Retinal pigment epithelial cell (primary cell): ENCODE measurements at regions not wholly inside any gene's neighbourhood (a gene's known extent, or its start where the extent isn't known, plus 50 kb on each side); places are given as distances from the start of the nearest gene placed in this dataset.

ENCODE experiments used
- DNase-seq: peaks from one replicate; pipeline ENCODE4 v3.0.0-alpha.2; 2010; ENCODE audit warnings: low read depth
- H3K4me3 ChIP-seq: 2 replicates; pipeline ENCODE4 v1.5.1; 2011; ENCODE audit warnings: mild to moderate bottlenecking, low read length, control low read depth, moderate library complexity
- TF ChIP-seq, protein P1 (sequence below): conservative IDR thresholded peaks from 2 replicates; pipeline ENCODE4 v1.5.1; 2011; ENCODE audit warnings: low read depth, low read length, control low read depth, inconsistent platforms

DNA sequence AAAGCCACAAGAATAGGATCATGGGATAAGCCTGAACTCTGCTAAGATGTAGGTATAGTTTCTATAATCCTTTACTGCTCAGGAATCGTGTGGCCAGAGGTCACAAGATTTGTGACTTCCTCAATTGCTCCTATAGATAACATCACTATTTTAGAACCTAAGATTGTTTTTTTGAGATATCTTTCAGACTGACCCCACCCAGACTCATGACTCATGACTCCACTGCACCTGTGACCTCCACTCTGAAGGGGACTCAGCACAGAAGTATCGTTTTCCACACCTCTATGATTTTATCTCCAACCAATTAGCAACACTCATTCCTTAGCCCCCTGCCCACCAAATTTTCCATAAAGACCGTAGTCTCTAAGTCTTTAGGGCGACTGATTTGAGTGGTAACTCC lies 124.5 kb upstream of the KCNK1 start:
- DNase-seq = no peak
- TF ChIP-seq, protein P1, sequence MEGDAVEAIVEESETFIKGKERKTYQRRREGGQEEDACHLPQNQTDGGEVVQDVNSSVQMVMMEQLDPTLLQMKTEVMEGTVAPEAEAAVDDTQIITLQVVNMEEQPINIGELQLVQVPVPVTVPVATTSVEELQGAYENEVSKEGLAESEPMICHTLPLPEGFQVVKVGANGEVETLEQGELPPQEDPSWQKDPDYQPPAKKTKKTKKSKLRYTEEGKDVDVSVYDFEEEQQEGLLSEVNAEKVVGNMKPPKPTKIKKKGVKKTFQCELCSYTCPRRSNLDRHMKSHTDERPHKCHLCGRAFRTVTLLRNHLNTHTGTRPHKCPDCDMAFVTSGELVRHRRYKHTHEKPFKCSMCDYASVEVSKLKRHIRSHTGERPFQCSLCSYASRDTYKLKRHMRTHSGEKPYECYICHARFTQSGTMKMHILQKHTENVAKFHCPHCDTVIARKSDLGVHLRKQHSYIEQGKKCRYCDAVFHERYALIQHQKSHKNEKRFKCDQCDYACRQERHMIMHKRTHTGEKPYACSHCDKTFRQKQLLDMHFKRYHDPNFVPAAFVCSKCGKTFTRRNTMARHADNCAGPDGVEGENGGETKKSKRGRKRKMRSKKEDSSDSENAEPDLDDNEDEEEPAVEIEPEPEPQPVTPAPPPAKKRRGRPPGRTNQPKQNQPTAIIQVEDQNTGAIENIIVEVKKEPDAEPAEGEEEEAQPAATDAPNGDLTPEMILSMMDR = no peak
- no peak overlapping the region for H3K4me3 ChIP-seq

DNA sequence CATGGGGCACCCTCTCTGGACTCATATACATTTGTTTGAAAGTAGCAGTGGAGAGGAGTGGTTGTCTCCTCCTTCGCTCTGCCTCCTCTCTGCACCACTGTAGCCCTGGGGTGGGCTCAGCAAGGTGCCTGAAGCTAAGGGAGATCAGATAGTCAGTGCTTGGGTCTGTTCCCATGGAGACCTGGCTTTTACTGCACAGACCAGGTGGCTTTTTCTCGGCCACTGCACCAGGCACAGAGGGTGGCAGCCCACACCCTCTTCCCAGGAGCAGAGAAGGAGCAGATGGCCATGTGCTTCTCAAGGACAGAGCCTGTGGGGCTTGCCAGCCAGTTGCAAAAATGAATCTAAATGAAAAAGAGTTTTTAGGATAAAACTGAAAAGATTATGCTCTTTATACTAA lies 123.4 kb upstream of the KCNK1 start:
- no peak for DNase-seq
- TF ChIP-seq, protein P1 = no peak
- H3K4me3 ChIP-seq = no peak overlapping the region

DNA sequence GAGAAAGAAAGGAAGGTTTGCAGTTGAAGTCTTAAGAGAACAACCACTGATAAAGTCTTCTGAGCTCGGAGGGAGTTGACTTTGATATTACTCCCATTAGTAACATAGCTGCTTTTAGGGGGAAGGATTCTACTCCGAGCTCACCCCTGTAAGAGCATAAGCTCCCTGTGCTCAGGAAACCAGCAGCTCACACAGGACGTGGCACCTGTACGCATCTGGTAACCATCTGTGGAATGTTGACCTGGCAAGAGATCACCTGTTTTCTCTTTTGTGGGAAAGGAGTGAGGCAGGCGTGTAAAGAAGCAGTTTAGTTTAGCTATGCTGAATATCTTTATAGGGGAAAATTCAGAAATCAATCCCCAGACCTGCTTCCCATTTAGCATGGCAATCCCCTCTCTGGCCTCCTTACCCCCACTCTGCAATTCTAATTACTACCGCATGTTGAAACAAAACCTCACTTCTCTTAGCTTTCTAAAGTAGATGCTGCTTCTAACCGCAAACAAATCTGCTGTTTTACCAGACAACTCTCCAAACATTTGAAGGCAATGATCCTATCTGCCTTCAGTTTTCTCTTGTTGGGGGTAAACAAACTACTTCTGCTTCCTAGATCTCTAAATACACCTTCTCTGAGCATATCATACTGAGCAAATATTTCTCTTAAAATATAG lies 121.8 kb upstream of the KCNK1 start:
- TF ChIP-seq, protein P1 = no peak
- H3K4me3 ChIP-seq = no peak overlapping the region
- DNase-seq = no peak

DNA sequence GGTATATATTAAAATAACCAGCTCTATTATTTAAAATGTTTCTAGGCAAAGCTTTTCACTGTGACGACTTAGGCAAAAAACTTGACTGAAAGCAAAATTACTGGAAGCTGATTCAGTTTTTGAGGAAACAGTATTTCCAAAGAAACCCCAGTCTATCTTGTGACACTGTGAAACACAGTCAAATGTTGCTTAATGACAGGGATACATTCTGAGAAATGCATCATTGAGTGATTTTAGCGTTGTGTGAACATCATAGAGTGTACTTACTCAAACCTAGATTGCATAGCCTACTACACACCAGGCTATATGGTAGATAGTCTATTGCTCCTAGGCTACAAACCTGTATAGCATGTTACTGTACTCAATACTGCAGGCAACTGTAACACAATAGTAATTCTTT lies 116.9 kb upstream of the KCNK1 start:
- DNase-seq = no peak
- no peak overlapping the region for H3K4me3 ChIP-seq
- TF ChIP-seq, protein P1 = no peak

DNA sequence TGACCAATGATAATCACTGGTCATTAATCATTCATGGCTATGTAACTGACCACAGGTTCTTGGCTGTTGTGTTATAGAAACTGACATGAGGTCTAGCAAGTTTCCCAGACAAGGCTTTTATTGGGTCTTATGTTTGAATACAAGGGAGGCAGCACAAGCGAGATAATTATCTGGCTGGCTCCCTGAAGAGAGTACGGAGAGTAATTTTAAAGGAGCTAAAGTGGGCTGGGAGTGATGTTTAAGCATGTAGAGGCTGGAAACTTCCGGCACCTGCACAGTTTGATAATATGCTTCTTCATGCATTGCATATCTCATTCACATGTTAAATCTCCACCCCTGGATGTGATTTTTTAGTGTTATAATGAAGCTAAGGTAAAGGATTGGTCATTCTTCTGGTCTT lies 116.2 kb upstream of the KCNK1 start:
- TF ChIP-seq, protein P1 = no peak
- DNase-seq = no peak
- H3K4me3 ChIP-seq = no peak overlapping the region

DNA sequence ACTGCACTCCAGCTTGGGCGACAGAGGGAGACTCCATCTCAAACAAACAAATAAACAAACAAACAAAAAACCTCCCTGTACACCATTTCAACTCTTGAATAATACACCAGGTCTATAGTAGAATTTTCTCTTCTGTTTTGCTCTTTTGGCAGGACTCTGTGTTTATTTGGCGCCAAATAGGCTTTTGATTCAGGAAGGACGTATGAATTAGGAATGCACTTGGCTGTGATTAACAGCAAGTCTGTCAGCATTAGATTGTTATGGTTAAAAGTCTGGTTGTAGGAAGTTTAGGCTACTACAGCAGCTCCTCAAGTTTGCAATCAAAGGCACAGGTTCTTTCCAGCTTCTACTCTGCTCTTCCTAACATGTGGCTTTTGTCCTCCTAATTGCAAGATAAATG lies 113.8 kb upstream of the KCNK1 start:
- no peak for DNase-seq
- no peak overlapping the region for H3K4me3 ChIP-seq
- TF ChIP-seq, protein P1 = no peak

DNA sequence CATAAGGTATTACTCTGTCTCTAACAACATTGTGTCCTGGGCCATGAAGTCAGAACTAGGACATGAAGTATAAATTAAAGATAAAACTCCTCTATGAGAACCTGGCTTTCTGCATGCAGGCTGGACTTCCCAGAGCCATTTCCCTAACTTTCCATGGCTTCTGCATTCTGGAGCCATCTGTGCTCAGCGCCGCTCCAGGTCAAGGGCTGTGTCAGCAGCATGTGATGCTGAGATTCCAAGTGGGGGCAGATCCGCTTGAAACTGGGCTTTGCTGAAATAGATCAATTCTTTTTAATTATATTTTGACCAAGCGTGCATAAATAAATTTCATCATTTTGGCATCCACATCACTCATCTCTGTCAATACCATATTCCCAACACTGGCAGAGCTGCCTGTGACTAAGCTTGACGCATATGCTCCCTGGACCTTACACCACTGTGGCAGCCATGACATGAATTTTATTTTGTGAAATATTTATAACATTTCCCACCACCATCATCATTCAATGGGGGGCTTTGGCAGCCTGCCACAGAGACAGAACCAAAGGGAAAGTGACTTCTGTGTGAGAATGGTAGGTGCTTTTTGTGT lies 110.4 kb upstream of the KCNK1 start:
- H3K4me3 ChIP-seq = no peak overlapping the region
- TF ChIP-seq, protein P1 = no peak
- DNase-seq = no peak
